ENCODE measurements at regions not wholly inside any gene's neighbourhood (a gene's known extent, or its start where the extent isn't known, plus 50 kb on each side); places are given as distances from the start of the nearest gene placed in this dataset.
"Not testable (repeated sequence)": the region's sequence is repeated elsewhere in the genome, so short reads cannot be mapped to it uniquely, and the experiment has no call there.

GRCh38 chr7:115340828-115341227 is 418.9 kb downstream of the MDFIC start:
- no peak for DNase-seq

DNA sequence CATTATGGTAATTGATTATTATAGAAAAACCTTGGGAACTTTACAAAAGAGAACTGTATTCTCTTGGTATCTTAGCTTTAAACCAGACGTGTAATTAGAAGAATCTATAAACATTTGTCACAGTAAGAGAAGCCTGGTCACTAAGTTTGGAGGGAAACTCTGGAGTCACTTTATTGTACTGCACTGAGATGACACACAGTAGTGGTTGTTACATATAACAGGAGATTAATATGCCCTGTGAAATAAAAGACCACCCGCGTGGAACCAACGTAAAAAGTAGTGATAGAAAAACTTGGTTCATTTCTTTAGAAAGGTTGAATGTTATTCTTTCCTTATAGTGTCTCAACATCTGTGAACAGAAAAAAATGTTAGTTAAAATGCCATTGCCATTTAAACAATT is 416.1 kb downstream of the MDFIC start:
- no peak for DNase-seq

DNA sequence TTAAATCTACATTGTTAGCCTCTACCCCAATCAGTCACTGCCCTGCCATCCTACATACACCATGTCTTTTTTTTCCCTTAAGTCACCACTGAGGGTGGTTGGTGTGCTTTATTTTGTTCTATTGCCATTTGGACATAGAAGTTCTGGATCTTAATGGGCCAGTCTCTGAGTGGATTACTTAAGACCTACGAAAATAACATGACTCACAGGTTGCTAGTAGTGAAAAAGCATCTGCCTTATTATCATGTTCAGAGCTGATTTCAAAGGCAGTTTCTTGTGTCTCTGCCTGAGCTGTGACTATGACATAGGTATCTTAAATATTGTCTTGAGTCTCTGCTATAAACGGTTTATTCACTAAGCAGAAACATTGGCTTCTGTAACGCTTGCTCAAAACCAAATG is 410.8 kb downstream of the MDFIC start:
- DNase-seq: no peak

DNA sequence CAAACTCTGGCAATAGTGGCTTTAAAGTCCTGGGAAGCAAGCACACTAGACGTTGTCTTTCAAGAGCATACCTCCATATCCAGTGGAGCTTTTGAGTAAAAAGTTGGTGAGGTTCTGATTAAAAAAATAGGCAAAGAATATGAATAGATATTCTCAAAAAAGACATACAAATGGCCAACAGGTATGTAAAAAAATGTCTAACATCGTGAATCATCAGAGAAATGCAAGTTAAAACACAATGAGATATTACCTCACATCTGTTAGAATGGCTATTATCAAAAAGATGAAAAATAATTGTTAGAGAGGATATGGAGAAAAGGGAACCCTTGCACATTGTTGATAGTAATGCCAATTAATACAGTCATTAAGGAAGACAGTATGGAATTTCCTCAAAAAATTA is 407.1 kb downstream of the MDFIC start:
- DNase-seq: no peak

DNA sequence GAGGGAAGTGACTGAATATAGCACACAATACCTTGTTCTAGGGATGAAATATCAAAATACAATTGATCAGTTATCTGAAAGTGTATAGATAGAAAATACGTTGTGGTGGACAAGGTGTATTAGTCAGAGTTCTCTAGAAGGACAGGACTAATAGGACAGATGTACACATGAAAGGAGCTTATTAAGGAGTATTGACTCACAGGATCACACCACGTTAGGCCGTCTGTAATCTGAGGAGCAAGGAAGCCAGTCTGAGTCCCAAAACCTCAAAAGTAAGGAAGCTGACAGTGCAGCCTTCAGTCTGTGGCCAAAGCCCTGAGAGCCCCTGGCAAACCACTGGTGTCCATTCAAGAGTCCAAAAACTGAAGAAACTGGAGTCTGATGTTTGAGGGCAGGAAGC is 406.1 kb downstream of the MDFIC start:
- DNase-seq: no peak

GRCh38 chr7:115327326-115327725 is 405.4 kb downstream of the MDFIC start:
- DNase-seq: no peak

- no peak for DNase-seq
These were observed 397.6 kb downstream of the MDFIC start for GRCh38 chr7:115319541-115319940.

- not testable (repeated sequence) for DNase-seq
These were observed 388.4 kb downstream of the MDFIC start for GRCh38 chr7:115310316-115310715.

DNA sequence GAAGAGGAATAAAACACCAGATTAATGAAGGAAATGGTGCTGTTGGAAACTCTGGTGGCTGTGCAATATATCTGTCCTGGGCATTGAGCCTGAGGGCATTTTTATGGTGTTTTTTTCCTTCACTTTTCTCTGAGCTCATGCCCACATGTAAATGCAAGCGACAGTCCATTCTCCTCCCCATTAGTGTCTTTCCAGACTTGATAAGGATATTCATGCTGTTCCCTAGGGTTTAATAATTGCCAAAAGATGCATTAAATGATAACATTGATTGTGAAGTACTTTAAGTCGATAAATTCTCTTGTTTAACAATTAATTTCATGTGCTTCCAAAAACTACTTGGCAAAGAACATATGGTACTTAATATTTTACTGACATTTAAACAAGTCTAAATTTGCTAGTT is 384.7 kb downstream of the MDFIC start:
- no peak for DNase-seq

DNA sequence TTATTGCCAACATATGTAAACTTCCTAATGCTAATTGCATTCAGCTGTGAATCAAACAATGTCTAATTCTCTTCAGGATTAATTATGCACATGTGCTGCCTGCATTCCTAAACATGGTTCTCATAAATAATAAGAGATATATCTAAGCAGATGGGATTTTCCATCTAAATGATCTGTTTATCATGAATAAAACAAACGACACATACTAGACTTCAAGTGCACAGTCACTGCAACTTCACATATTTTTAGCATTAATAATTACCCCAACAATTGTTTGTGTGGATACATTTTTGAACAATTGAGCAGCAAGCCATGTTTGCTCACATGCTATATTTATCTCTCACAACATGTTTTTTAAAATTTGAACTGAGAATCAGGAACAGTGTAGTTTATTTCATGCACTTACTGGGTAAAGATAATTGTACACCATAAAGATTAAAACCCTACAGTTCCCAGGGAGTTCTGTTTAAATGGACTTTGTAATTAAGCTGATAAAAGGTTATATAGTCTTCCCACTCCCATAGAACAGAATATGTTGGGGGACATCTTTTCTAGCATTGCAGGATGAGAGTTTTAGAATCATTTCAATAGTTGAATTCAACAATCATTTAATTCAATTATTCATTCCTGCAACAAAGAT is 378.5 kb downstream of the MDFIC start:
- no peak for DNase-seq

- DNase-seq: no peak
These were observed 377.6 kb downstream of the MDFIC start for GRCh38 chr7:115299397-115300037.

DNA sequence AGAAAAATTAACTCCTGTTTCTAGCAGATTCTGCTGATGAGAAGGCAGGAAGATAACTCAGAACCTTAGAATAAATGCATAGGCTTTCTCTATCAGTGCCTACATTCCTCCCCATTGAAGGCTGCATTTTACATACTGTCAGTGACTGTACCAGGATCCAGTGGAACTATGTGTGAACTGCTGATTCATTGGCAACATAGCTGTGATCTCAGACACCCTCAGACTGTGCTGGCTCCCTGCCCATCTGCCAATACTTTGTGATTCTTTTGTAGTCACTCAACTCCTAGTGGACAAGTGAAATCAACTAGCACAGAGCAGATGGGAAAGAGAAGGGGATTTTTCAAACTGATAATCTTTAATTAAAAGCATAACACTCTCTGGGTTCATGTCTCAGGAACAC is 375.8 kb downstream of the MDFIC start:
- peak; percentile 39 for DNase-seq

DNA sequence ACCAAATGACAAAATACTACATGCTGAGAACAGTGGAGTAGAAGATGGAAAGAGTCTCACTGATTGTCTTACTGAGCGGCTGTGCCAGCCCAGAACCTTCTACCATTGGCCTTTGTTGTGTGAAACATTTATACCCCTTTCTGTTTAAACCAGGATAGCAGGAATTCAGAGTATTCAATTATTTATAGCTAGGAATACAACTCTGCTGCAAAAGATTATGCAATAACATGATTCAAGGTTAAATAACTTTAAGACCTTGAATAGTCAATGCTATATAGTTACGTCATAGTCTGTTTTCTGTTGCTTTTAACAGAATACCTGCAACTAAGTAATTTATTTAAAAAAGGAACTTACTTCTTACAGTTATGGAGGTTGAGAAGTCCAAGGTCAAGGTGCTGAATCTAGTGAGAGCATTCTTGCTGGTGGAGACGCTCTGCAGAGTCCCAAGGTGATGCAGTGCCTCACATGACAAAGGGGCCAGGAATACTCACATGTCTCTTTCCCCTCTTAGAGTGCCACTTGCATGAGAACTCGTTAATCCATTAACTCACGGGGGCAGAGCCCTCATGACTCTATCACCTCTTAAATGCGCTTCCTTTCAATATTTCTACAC is 371.8 kb downstream of the MDFIC start:
- DNase-seq: no peak

- no peak for DNase-seq
These were observed 370.5 kb downstream of the MDFIC start for GRCh38 chr7:115292381-115292780.

- DNase-seq: no peak
These were observed 368.1 kb downstream of the MDFIC start for GRCh38 chr7:115289971-115290370.

- DNase-seq: no peak
These were observed 354.9 kb downstream of the MDFIC start for GRCh38 chr7:115276791-115277190.

- DNase-seq: not testable (repeated sequence)
These were observed 352.0 kb downstream of the MDFIC start for GRCh38 chr7:115273855-115274254.

DNA sequence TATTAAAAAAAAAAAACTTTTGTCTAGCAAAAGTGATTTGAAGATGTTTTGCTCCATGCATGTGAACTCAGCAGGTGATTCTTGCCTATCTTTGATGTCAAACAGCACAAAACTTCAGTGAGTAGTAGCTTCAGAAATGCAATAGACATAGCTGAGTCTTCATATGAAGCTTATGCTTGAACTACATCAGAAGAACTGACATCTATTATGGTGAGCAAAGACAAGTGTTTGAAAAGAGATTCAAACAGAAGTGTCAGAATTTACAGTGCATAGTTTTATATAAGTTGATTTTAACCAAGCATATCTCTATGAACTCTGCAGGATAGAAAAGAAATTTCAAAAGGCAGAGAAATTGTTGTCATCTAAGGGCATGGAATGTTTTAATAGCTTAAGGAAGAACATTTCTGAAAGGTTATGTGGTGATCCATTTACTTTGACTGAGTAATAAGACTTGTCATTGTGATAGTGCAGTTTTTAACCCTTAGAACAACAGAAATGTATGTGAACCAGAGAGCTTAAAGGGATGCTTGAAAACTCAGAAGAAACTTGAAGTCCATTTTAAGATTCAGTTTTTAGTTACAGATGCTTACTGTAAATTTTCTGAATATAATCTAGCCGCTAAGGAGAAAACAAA is 351.4 kb downstream of the MDFIC start:
- DNase-seq: no peak

DNA sequence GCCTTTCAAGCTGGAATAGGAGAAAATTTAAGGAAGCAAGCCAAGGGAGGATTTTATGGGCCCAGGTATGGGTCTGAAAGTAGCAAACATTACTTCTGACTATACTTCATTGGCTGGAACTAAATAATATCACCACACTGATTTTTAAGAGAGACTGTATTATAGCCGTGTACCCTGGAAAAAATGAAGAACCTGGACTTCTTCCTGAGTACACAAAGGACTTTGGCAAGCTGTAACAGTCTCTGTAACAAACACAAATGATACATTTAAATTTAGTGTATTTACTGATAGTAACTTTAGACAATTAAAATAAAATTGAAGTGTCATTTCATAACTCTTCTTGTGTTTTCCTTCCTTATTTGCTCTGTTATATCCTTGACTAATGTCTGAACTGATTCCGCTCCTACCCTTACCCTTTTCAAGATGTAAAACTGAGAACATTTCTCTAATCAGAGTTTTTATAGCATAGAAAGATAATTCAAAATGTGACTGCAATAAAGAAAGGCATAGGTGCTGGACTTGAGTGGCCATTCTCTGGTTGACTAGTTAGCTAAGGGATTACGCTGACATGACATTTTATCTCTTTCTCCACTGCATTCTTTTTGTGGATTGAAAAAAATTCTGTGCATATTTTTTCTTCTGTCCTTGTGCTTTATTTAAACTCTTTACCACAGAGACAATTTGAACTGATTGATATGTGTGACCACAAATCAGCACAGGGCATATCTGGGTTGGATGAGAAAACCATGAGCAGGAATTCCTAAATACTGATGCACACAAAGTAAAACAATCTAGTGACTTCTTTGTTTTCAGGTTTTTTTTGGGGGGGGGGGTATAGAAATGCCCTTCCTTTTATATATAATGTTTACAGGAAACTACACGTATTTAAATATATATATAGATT is 349.7 kb downstream of the MDFIC start:
- no peak for DNase-seq

- DNase-seq: no peak
These were observed 347.6 kb downstream of the MDFIC start for GRCh38 chr7:115269486-115269885.

GRCh38 chr7:115267503-115267902 is 345.6 kb downstream of the MDFIC start:
- no peak for DNase-seq

- no peak for DNase-seq
These were observed 338.5 kb downstream of the MDFIC start for GRCh38 chr7:115260381-115260780.

DNA sequence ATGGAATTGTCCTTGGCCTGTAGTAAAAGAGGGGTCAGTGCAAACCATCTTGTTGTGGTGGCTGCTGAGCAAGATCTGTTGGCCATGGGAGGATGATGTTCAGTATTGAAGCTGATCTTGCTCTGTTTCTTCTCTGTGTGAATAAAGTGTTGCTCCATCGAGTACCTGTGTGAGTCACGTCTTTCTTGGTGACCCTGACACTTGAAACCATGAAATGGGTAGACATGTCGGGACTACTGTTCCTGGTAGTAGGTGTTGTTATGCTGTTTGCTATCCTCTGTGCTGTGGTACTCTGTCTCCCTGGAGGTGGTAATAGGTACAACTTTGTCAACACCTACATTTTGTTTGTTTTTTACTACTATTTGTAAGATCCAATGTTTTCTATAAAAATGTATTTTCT is 330.6 kb downstream of the MDFIC start:
- DNase-seq: peak; percentile 46
